ENCODE measurements at regions not wholly inside any gene's neighbourhood (a gene's known extent, or its start where the extent isn't known, plus 50 kb on each side); places are given as distances from the start of the nearest gene placed in this dataset.

- no peak overlapping the region for H3K4me3 ChIP-seq (replicated peaks; ENCODE audit: low read depth, low read length)
- DNase-seq (ENCODE audit: low read depth), result no peak
- no peak for TF ChIP-seq CTCF (IDR thresholded peaks at IDR 0.05; ENCODE audit: low read length, missing control alignments)
Measured at GRCh38 chr10:8726084-8726778, 671.7 kb downstream of the GATA3 start.

GRCh38 chr10:8726779-8727084, 672.2 kb downstream of the GATA3 start:
- no peak for DNase-seq (ENCODE audit: low read depth)
- H3K4me3 ChIP-seq (replicated peaks; ENCODE audit: low read depth, low read length), result no peak overlapping the region
- TF ChIP-seq CTCF (IDR thresholded peaks at IDR 0.05; ENCODE audit: low read length, missing control alignments), result no peak

- H3K4me3 ChIP-seq (replicated peaks; ENCODE audit: low read depth, low read length), result no peak overlapping the region
- DNase-seq (ENCODE audit: low read depth), result no peak
- no peak for TF ChIP-seq CTCF (IDR thresholded peaks at IDR 0.05; ENCODE audit: low read length, missing control alignments)
Measured at GRCh38 chr10:8731121-8732095, 676.9 kb downstream of the GATA3 start.

GRCh38 chr10:8738987-8739386, 684.5 kb downstream of the GATA3 start:
- TF ChIP-seq CTCF (IDR thresholded peaks at IDR 0.05; ENCODE audit: low read length, missing control alignments), result no peak
- DNase-seq (ENCODE audit: low read depth), result no peak
- H3K4me3 ChIP-seq (replicated peaks; ENCODE audit: low read depth, low read length), result no peak overlapping the region

GRCh38 chr10:8752146-8752843, 697.8 kb downstream of the GATA3 start:
- no peak for TF ChIP-seq CTCF (IDR thresholded peaks at IDR 0.05; ENCODE audit: low read length, missing control alignments)
- no peak overlapping the region for H3K4me3 ChIP-seq (replicated peaks; ENCODE audit: low read depth, low read length)
- no peak for DNase-seq (ENCODE audit: low read depth)

GRCh38 chr10:8758029-8758428, 703.5 kb downstream of the GATA3 start:
- H3K4me3 ChIP-seq (replicated peaks; ENCODE audit: low read depth, low read length), result no peak overlapping the region
- DNase-seq (ENCODE audit: low read depth), result no peak
- no peak for TF ChIP-seq CTCF (IDR thresholded peaks at IDR 0.05; ENCODE audit: low read length, missing control alignments)
